Neutrophil (primary cell): ENCODE measurements at regions not wholly inside any gene's neighbourhood (a gene's known extent, or its start where the extent isn't known, plus 50 kb on each side); places are given as distances from the start of the nearest gene placed in this dataset.

ENCODE experiments used
- H3K27ac ChIP-seq: fragments of 200-600 bp; sonication (generic); 2 replicates; pipeline ENCODE4 v1.5.1; 2016; ENCODE audit warnings: mild to moderate bottlenecking, moderate library complexity
- H3K27me3 ChIP-seq: fragments of 200-600 bp; sonication (generic); 2 replicates; pipeline ENCODE4 v1.6.0; 2016; ENCODE audit warnings: mild to moderate bottlenecking
- H3K36me3 ChIP-seq: fragments of 200-600 bp; sonication (generic); 2 replicates; pipeline ENCODE4 v1.5.1; 2017
- H3K4me1 ChIP-seq, 2 experiments: fragments of 200-600 bp in 1 of 2; sonication (generic) in 1 of 2; 1 replicate in 1 of 2; 2 replicates in 1 of 2; pipeline versions ENCODE4 v1.5.1 to v1.6.1; 2013 to 2016; ENCODE audit warnings: low read depth in 1 of 2, low read length in 1 of 2, mild to moderate bottlenecking in 1 of 2, moderate library complexity in 1 of 2; ENCODE audit not compliant: control insufficient read depth in 1 of 2, insufficient read depth in 1 of 2
- H3K4me3 ChIP-seq, 2 experiments: fragments of 200-600 bp in 1 of 2; sonication (generic) in 1 of 2; 1 replicate in 1 of 2; 2 replicates in 1 of 2; pipeline ENCODE4 v1.5.1; 2013 to 2016; ENCODE audit warnings: low read depth in 1 of 2, low read length in 1 of 2, mild to moderate bottlenecking in 1 of 2, moderate library complexity in 1 of 2
- H3K9me3 ChIP-seq: fragments of 200-600 bp; sonication (generic); 2 replicates; pipeline ENCODE4 v1.5.1; 2016
- CTCF ChIP-seq: fragments of 200-600 bp; sonication (generic); IDR thresholded peaks from 2 replicates; pipeline ENCODE4 v1.5.1; 2016; ENCODE audit warnings: antibody characterized with exemption

- H3K4me1 ChIP-seq: no peaks in the 10 kb centered on the region
These were observed 132.3 kb downstream of the HMX1 start for GRCh38 chr4:8739317-8739716.

GRCh38 chr4:8738471-8738931 lies 133.1 kb downstream of the HMX1 start:
- no peak for TF ChIP-seq CTCF
- Histone ChIP-seq H3K4me3 (no peak overlapping the region), H3K27ac (no peak overlapping the region), H3K27me3 (no peaks in the 10 kb centered on the region), H3K9me3 (no peaks in the 10 kb centered on the region), H3K4me1 (no peaks in the 10 kb centered on the region), H3K36me3 (no peaks in the 10 kb centered on the region)

More at GRCh38 chr4:8739317-8739716, 132.3 kb downstream of the HMX1 start:
- no peak for TF ChIP-seq CTCF
- Histone ChIP-seq H3K27ac (no peak overlapping the region), H3K4me3 (no peak overlapping the region), H3K27me3 (no peaks in the 10 kb centered on the region), H3K9me3 (no peaks in the 10 kb centered on the region), H3K36me3 (no peaks in the 10 kb centered on the region)

- Histone ChIP-seq H3K27me3 (no peaks in the 10 kb centered on the region), H3K27ac (no peak overlapping the region), H3K4me1 (no peaks in the 10 kb centered on the region), H3K4me3 (no peak overlapping the region), H3K36me3 (no peaks in the 10 kb centered on the region), H3K9me3 (no peaks in the 10 kb centered on the region)
- no peak for TF ChIP-seq CTCF
These were observed 133.9 kb downstream of the HMX1 start for GRCh38 chr4:8737601-8738279.

GRCh38 chr4:8737075-8737474 lies 134.6 kb downstream of the HMX1 start:
- Histone ChIP-seq H3K4me1 (no peaks in the 10 kb centered on the region), H3K27ac (no peak overlapping the region), H3K9me3 (no peaks in the 10 kb centered on the region), H3K4me3 (no peak overlapping the region), H3K36me3 (no peaks in the 10 kb centered on the region), H3K27me3 (no peaks in the 10 kb centered on the region)
- TF ChIP-seq CTCF: no peak

GRCh38 chr4:8736090-8736825 lies 135.4 kb downstream of the HMX1 start:
- no peak overlapping the region for H3K4me3 ChIP-seq
- TF ChIP-seq CTCF: no peak
- no peak overlapping the region for H3K27ac ChIP-seq
- H3K4me1 ChIP-seq: no peaks in the 10 kb centered on the region
- no peaks in the 10 kb centered on the region for H3K9me3 ChIP-seq
- H3K36me3 ChIP-seq: no peaks in the 10 kb centered on the region
- H3K27me3 ChIP-seq: no peaks in the 10 kb centered on the region
